GM19324 (cell line): ENCODE measurements at regions not wholly inside any gene's neighbourhood (a gene's known extent, or its start where the extent isn't known, plus 50 kb on each side); places are given as distances from the start of the nearest gene placed in this dataset.

Source experiments
- ATAC-seq: cut with Tn5 transposase; IDR thresholded peaks from one replicate; pipeline ENCODE4 v1.9.1; 2021; ENCODE audit warnings: mild to moderate bottlenecking, moderate library complexity; ENCODE audit not compliant: unreplicated experiment, low FRiP score

GRCh38 chr16:65672960-65673359, 551.1 kb upstream of the CDH11 start:
- no peak for ATAC-seq

- ATAC-seq = no peak
Observed at GRCh38 chr16:65671071-65671470, 549.2 kb upstream of the CDH11 start.

- ATAC-seq = no peak
Observed at GRCh38 chr16:65668064-65668595, 546.3 kb upstream of the CDH11 start.

GRCh38 chr16:65667011-65667578, 545.2 kb upstream of the CDH11 start:
- ATAC-seq = no peak

GRCh38 chr16:65666132-65666941, 544.5 kb upstream of the CDH11 start:
- no peak for ATAC-seq

GRCh38 chr16:65665586-65665985, 543.7 kb upstream of the CDH11 start:
- no peak for ATAC-seq

- ATAC-seq = no peak
Observed at GRCh38 chr16:65663774-65664173, 541.9 kb upstream of the CDH11 start.

GRCh38 chr16:65662256-65662655, 540.4 kb upstream of the CDH11 start:
- no peak for ATAC-seq

GRCh38 chr16:65661558-65661957, 539.7 kb upstream of the CDH11 start:
- ATAC-seq = no peak

GRCh38 chr16:65660390-65660789, 538.5 kb upstream of the CDH11 start:
- no peak for ATAC-seq

- no peak for ATAC-seq
Observed at GRCh38 chr16:65659758-65660157, 537.9 kb upstream of the CDH11 start.

- ATAC-seq = no peak
Observed at GRCh38 chr16:65658787-65659220, 536.9 kb upstream of the CDH11 start.

- ATAC-seq = no peak
Observed at GRCh38 chr16:65658349-65658748, 536.5 kb upstream of the CDH11 start.

- ATAC-seq = no peak
Observed at GRCh38 chr16:65657556-65657955, 535.7 kb upstream of the CDH11 start.

GRCh38 chr16:65657071-65657494, 535.2 kb upstream of the CDH11 start:
- no peak for ATAC-seq

- ATAC-seq = no peak
Observed at GRCh38 chr16:65655802-65656201, 533.9 kb upstream of the CDH11 start.

- no peak for ATAC-seq
Observed at GRCh38 chr16:65648101-65648500, 526.2 kb upstream of the CDH11 start.

- no peak for ATAC-seq
Observed at GRCh38 chr16:65644821-65645220, 523.0 kb upstream of the CDH11 start.

GRCh38 chr16:65641762-65642289, 520.0 kb upstream of the CDH11 start:
- ATAC-seq = no peak

- no peak for ATAC-seq
Observed at GRCh38 chr16:65641049-65641761, 519.3 kb upstream of the CDH11 start.

- no peak for ATAC-seq
Observed at GRCh38 chr16:65634833-65635232, 513.0 kb upstream of the CDH11 start.
